Breast epithelium (tissue), 4 donors: ENCODE measurements at regions not wholly inside any gene's neighbourhood (a gene's known extent, or its start where the extent isn't known, plus 50 kb on each side); places are given as distances from the start of the nearest gene placed in this dataset.
"Not testable (repeated sequence)": the region's sequence is repeated elsewhere in the genome, so short reads cannot be mapped to it uniquely, and the experiment has no call there.

Experiments used
- DNase-seq, 2 donors: peaks; one replicate each; pipeline ENCODE4 v3.0.0-alpha.2; 2019; ENCODE audit warnings: low spot score in 2 of 2
- H3K27ac ChIP-seq, 2 donors: fragments of 200-600 bp; sonication (generic) in 1 of 2; one replicate each; pipeline ENCODE4 v1.5.1; 2016 to 2019; ENCODE audit warnings: mild to moderate bottlenecking in 1 of 2
- H3K27me3 ChIP-seq, 2 donors: fragments of 200-600 bp; sonication (generic) in 1 of 2; one replicate each; pipeline versions ENCODE4 v1.5.1 to v1.6.0; 2017 to 2019; ENCODE audit warnings: control low read depth in 1 of 2, mild to moderate bottlenecking in 1 of 2
- H3K36me3 ChIP-seq: fragments of 200-600 bp; one replicate; pipeline ENCODE4 v1.5.1; 2019
- H3K4me1 ChIP-seq, 2 donors: fragments of 200-600 bp; sonication (generic); one replicate each; pipeline ENCODE4 v1.5.1; 2016 to 2019; ENCODE audit warnings: control low read depth in 1 of 2
- H3K4me3 ChIP-seq, 3 donors: fragments of 200-600 bp; sonication (generic); 1 replicate in 2 of 3; 2 replicates in 1 of 3; pipeline ENCODE4 v1.5.1; 2016 to 2019; ENCODE audit warnings: mild to moderate bottlenecking in 3 of 3, moderate library complexity in 2 of 3
- H3K9me3 ChIP-seq, 2 donors: fragments of 200-600 bp; sonication (generic) in 1 of 2; one replicate each; pipeline ENCODE4 v1.5.1; 2016 to 2019; ENCODE audit warnings: control low read depth in 1 of 2
- CTCF ChIP-seq, 3 donors: fragments of 450-650 bp; IDR thresholded peaks; one replicate each; pipeline ENCODE4 v1.5.1; 2016 to 2017; ENCODE audit warnings: antibody characterized with exemption in 3 of 3, mild to moderate bottlenecking in 3 of 3, moderate library complexity in 3 of 3
- POLR2A ChIP-seq: fragments of 450-650 bp; IDR thresholded peaks from one replicate; pipeline ENCODE4 v1.6.1; 2016; ENCODE audit warnings: antibody characterized with exemption, mild to moderate bottlenecking, moderate library complexity
- POLR2AphosphoS5 ChIP-seq, 3 donors: sonication (generic); formaldehyde crosslinking; IDR thresholded peaks; one replicate each; pipeline ENCODE4 v1.6.1; 2017; ENCODE audit warnings: antibody characterized with exemption in 3 of 3
- intact Hi-C: fragments of 100-400 bp; cut with DNase I; formaldehyde crosslinking; loops from one replicate; pipeline ENCODE4 v1.15.1; 2023; ENCODE audit warnings: low total_unique reads

DNA sequence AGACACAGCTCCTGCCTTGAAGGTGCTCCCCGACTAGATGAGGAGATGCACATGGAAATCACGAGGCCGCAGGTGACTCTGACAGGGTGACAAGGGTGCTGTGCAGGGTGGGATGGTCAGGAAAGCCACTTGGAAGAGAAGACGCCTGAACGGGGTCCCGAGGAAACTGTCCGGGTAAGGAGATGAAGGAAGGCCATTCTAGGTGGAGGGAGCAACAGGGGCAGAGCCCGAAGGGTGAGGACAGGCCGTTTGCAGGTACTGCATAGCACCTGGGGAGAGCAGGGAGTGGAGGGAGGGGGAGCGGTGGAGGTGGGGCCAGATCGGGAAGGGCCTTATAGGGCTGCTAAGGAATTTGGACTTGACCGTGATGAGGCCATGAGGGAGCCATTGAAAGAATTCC is 105.6 kb upstream of the DLG1 start:
- intact Hi-C loops, result no loop called here
- TF ChIP-seq POLR2A, result no peak
- TF ChIP-seq POLR2AphosphoS5 (IDR thresholded peaks at IDR 0.05), result no peak
- no peak for TF ChIP-seq CTCF (IDR thresholded peaks at IDR 0.05)
- H3K27ac ChIP-seq, result no peak overlapping the region

DNA sequence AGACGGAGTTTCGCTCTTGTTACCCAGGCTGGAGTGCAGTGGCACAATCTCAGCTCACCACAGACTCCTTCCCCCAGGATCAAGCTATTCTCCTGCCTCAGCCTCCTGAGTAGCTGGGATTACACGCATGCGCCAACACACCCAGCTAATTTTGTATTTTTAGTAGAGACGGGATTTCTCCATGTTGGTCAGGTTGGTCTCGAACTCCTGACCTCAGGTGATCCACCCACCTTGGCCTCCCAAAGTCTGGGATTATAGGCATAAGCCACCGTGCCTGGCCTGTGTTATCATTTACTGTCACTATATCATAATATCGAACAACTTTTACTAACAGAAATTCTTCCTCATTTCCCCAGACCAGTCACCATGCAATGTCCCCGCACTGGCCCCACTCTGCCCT is 104.0 kb upstream of the DLG1 start:
- H3K27me3 ChIP-seq, H3K4me3 ChIP-seq, H3K27ac ChIP-seq, DNase-seq, H3K36me3 ChIP-seq, H3K4me1 ChIP-seq, H3K9me3 ChIP-seq, intact Hi-C loops: not testable (repeated sequence)

More for the DNA sequence above, 105.6 kb upstream of the DLG1 start:
- H3K36me3 ChIP-seq, result no peaks in the 10 kb centered on the region
- H3K9me3 ChIP-seq, result no peaks in the 10 kb centered on the region
- DNase-seq, result no peak
- no peaks in the 10 kb centered on the region for H3K4me1 ChIP-seq
- H3K27me3 ChIP-seq, result no peaks in the 10 kb centered on the region
- no peak overlapping the region for H3K4me3 ChIP-seq

DNA sequence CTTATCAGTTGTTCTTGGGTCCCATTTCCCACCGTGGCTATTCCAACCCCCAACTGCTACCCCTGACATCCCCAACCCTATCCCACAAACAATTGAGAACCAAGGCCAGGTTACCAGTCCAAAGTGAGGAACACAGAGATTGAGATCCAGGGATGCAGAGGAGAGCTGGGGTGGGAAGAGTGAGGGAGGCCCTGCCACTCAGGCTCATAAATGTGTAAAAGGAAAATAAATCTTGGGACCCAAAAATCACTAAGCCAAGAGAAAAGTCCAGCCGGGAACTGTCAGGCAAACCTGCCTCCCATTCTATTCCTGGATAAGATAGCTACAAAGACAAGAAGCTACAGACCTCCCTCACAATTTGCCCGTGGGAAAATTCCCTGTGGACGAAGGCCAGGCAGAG is 101.1 kb upstream of the DLG1 start:
- intact Hi-C loops, result no loop called here
- H3K27ac ChIP-seq, result no peak overlapping the region

DNA sequence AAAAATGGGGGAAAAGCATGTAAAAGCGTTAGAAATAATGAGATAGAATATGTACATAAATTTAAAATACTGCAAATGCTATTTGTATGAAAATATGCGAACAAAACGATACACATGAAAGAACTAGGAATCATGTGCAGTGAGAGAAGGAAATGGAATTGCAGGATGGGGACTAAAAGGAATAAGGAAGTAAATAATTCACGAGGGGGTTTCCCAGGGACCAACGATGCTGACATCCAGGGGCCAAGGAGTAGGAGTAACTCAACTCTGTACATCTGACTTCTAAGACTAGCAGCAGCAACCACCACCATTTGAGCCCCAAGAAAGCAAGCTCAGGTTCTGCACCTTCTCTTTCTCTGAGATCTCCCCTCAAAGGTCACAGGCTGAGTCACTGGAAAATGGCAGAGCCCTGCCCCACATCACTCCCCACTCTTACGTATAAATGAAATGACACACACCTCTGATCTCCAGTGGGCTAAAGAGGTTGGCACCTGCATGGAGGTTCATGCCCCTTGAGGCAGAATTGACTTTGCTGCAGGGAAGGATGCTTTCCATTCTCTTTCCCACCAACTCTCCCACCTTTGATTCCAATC is 100.0 kb upstream of the DLG1 start:
- no peak overlapping the region for H3K4me3 ChIP-seq
- intact Hi-C loops, result no loop called here
- no peak overlapping the region for H3K27ac ChIP-seq
- H3K4me1 ChIP-seq, result no peaks in the 10 kb centered on the region
- DNase-seq, result no peak
- no peaks in the 10 kb centered on the region for H3K36me3 ChIP-seq
- no peaks in the 10 kb centered on the region for H3K27me3 ChIP-seq
- TF ChIP-seq CTCF (IDR thresholded peaks at IDR 0.05), result no peak
- no peaks in the 10 kb centered on the region for H3K9me3 ChIP-seq

More for the DNA sequence above, 101.1 kb upstream of the DLG1 start:
- TF ChIP-seq POLR2AphosphoS5 (IDR thresholded peaks at IDR 0.05), result no peak
- TF ChIP-seq CTCF (IDR thresholded peaks at IDR 0.05), result no peak
- TF ChIP-seq POLR2A, result no peak
- no peaks in the 10 kb centered on the region for H3K27me3 ChIP-seq
- no peaks in the 10 kb centered on the region for H3K9me3 ChIP-seq
- no peaks in the 10 kb centered on the region for H3K36me3 ChIP-seq
- no peak for DNase-seq
- no peak overlapping the region for H3K4me3 ChIP-seq
- H3K4me1 ChIP-seq, result no peaks in the 10 kb centered on the region

GRCh38 chr3:197397838-197398237 is 99.4 kb upstream of the DLG1 start:
- no peak for DNase-seq
- Histone ChIP-seq H3K36me3 (no peaks in the 10 kb centered on the region), H3K27me3 (no peaks in the 10 kb centered on the region), H3K4me1 (no peaks in the 10 kb centered on the region), H3K4me3 (no peak overlapping the region), H3K9me3 (no peaks in the 10 kb centered on the region), H3K27ac (no peak overlapping the region)
- TF ChIP-seq POLR2AphosphoS5 (IDR thresholded peaks at IDR 0.05) (no peak), POLR2A (no peak), CTCF (IDR thresholded peaks at IDR 0.05) (no peak)
- intact Hi-C loops, result no loop called here
